ENCODE measurements at regions not wholly inside any gene's neighbourhood (a gene's known extent, or its start where the extent isn't known, plus 50 kb on each side); places are given as distances from the start of the nearest gene placed in this dataset.

DNA sequence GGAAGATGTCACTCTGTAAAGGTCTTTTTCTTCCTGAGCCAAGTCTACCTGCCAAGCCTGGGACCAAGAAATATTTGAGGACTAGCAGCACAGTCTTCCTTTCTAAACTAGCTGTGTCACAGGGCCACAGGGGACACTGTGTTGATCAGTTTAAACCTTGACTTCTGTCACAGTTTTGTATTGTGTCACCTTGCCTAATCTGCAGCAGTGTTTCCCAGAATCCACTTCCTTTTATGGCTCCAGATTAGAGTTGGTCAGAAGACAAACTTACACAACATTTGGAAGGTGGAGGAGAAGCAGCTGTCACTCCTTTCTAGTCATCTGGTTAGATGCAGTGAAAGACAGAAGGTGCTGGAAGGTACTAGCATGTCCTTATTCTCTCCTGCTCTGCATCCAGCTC lies 143.1 kb upstream of the BCOR start (continued):
- TF ChIP-seq ZNF687 (IDR thresholded peaks at IDR 0.05) (no peak), SMAD1 (IDR thresholded peaks at IDR 0.05; ENCODE audit: low read depth, partially characterized antibody) (no peak), RBBP5 (conservative IDR thresholded peaks at IDR 0.05) (no peak), DPF2 (IDR thresholded peaks at IDR 0.05) (no peak), HSF1 (IDR thresholded peaks at IDR 0.05; ENCODE audit: low read depth, low read length) (no peak)

DNA sequence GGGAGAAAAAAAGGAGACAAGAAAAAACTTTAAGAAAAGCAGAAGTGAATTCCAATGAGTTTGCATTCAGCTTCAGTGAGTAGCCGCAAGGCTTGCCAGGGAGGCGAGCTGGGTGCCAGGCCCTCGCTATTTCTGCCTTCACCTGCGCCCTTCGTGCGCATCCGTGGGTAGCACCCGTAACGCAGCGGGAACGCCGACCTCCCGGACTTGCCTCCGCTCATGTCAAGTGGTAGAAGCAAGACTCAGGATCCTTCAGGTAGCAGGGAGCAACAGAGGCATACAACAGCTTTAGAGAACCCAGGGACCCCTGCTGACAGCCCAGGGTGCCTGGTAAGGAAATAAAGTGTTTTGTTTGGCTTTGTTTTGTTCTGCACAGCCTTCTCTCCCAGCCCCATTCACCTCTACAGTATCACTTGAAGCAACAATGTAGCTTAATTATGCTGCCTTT lies 140.0 kb upstream of the BCOR start:
- no peak for FAIRE-seq
- in situ Hi-C loops (cut with MboI): no loop called here

More for the DNA sequence above, 140.0 kb upstream of the BCOR start:
- Histone ChIP-seq H3K4me1 (ENCODE audit: control insufficient read depth, insufficient read depth, low read length) (no peaks in the 10 kb centered on the region), H2AFZ (ENCODE audit: control insufficient read depth, low read depth, low read length) (no peak overlapping the region), H4K20me1 (ENCODE audit: control insufficient read depth, insufficient read depth) (no peaks in the 10 kb centered on the region), H3K4me2 (ENCODE audit: control insufficient read depth, insufficient read depth) (no peak overlapping the region), H3K36me3 (ENCODE audit: control insufficient read depth in 2 of 2, insufficient read depth in 2 of 2, low read length in 1 of 2) (no peaks in the 10 kb centered on the region), H3K27me3 (replicated peaks in 1 of 2; ENCODE audit: control insufficient read depth in 2 of 2, insufficient read depth in 2 of 2, low read length in 1 of 2) (no peaks in the 10 kb centered on the region), H3K9me3 (replicated peaks; ENCODE audit: control insufficient read depth, insufficient read depth, low read length) (no peaks in the 10 kb centered on the region), H3K79me2 (ENCODE audit: control insufficient read depth, insufficient read depth, low read length) (no peaks in the 10 kb centered on the region), H3K27ac (ENCODE audit: control insufficient read depth, insufficient read depth) (no peak overlapping the region), H3K4me3 (no peak overlapping the region), H3K9ac (ENCODE audit: control insufficient read depth, insufficient read depth, low read length) (no peak overlapping the region)
- TF ChIP-seq SPI1 (IDR thresholded peaks at IDR 0.05; ENCODE audit: borderline replicate concordance, insufficient read depth, low read depth, low read length) (peak; percentile 37; the same call in 1 of the 2 replicates), CREM (IDR thresholded peaks at IDR 0.05; ENCODE audit: low read depth) (no peak)
- intact Hi-C loops (cut with micrococcal nuclease; ENCODE audit: unreplicated experiment): no loop called here
- ChIA-PET CTCF (no interaction called here), SMC1A (ENCODE audit: uncharacterized antibody, unreplicated experiment) (no interaction called here), POLR2A (no interaction called here), RAD21 (ENCODE audit: unreplicated experiment) (no interaction called here)
- ATAC-seq (no peak), DNase-seq (ENCODE audit: low read depth, low spot score) (no peak)
- no TSS peak for BruUV-seq (replicated peaks)
- WGBS (ENCODE audit: insufficient coverage, insufficient replicate concordance, low lambda C conversion rate, missing lambda C conversion rate): 32% methylated on average over 14 of the region's 14 CpGs
